ENCODE measurements at regions not wholly inside any gene's neighbourhood (a gene's known extent, or its start where the extent isn't known, plus 50 kb on each side); places are given as distances from the start of the nearest gene placed in this dataset.

GRCh38 chr20:20897922-20898321, 185.5 kb upstream of the RALGAPA2 start:
- Histone ChIP-seq H3K4me3 (ENCODE audit: low read length) (no peak overlapping the region), H3K27me3 (ENCODE audit: insufficient read depth, low read length) (no peaks in the 10 kb centered on the region), H3K9ac (ENCODE audit: low read depth, low read length) (no peak overlapping the region)

GRCh38 chr20:20897145-20897544, 184.7 kb upstream of the RALGAPA2 start:
- H3K9ac ChIP-seq (ENCODE audit: low read depth, low read length): no peak overlapping the region
- no peaks in the 10 kb centered on the region for H3K36me3 ChIP-seq (ENCODE audit: insufficient read depth, low read length)
- no peak overlapping the region for H3K27ac ChIP-seq (ENCODE audit: low read depth, low read length)
- H3K27me3 ChIP-seq (ENCODE audit: insufficient read depth, low read length): no peaks in the 10 kb centered on the region
- peaks cover 29% of the 10 kb centered on the region for H3K4me1 ChIP-seq (ENCODE audit: insufficient read depth, low read length)
- 0 out of 2 replicates have a peak, but pooled peaks cover 3% of the 10 kb centered on the region for H3K9me3 ChIP-seq (ENCODE audit: insufficient read depth, low read depth, low read length)
- H3K4me3 ChIP-seq (ENCODE audit: low read length): no peak overlapping the region

More at GRCh38 chr20:20897922-20898321, 185.5 kb upstream of the RALGAPA2 start:
- Histone ChIP-seq H3K4me1 (ENCODE audit: insufficient read depth, low read length) (peaks cover 22% of the 10 kb centered on the region), H3K36me3 (ENCODE audit: insufficient read depth, low read length) (no peaks in the 10 kb centered on the region), H3K9me3 (ENCODE audit: insufficient read depth, low read depth, low read length) (0 out of 2 replicates have a peak, but pooled peaks cover 3% of the 10 kb centered on the region), H3K27ac (ENCODE audit: low read depth, low read length) (no peak overlapping the region)
- WGBS: 23% methylated on average over 4 of the region's 4 CpGs

DNA sequence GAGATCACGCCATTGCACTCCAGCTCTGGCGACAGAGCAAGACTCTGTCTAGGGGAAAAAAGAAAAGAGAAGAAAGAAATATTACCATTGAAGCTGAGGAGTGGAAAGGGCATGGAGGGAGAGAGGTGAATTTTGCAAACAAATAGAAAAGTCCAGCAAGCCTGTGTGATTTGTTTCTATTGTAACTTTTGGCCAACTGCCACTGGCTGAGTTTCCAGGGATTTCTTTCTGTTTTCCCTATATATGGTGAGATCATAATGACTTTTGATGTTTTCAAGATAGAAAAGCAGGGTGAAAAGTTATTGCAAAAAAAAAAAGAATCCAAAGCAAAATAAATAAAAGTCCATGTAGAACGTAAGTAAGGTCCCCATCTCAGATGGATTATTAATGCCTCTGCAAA, 184.2 kb upstream of the RALGAPA2 start:
- H3K36me3 ChIP-seq (ENCODE audit: insufficient read depth, low read length): no peaks in the 10 kb centered on the region
- H3K27me3 ChIP-seq (ENCODE audit: insufficient read depth, low read length): peaks cover 3% of the 10 kb centered on the region; the same call in 1 of the 2 replicates
- no peak overlapping the region for H3K4me3 ChIP-seq (ENCODE audit: low read length)
- 94% methylated on average over 3 of the region's 3 CpGs for WGBS
- H3K4me1 ChIP-seq (ENCODE audit: insufficient read depth, low read length): peaks cover 34% of the 10 kb centered on the region
- H3K9me3 ChIP-seq (ENCODE audit: insufficient read depth, low read depth, low read length): 0 out of 2 replicates have a peak, but pooled peaks cover 2% of the 10 kb centered on the region
- no peak overlapping the region for H3K27ac ChIP-seq (ENCODE audit: low read depth, low read length)
- H3K9ac ChIP-seq (ENCODE audit: low read depth, low read length): no peak overlapping the region

- no peaks in the 10 kb centered on the region for H3K36me3 ChIP-seq (ENCODE audit: insufficient read depth, low read length)
- peaks cover 10% of the 10 kb centered on the region; the same call in 1 of the 2 replicates for H3K27me3 ChIP-seq (ENCODE audit: insufficient read depth, low read length)
- peaks cover 37% of the 10 kb centered on the region for H3K4me1 ChIP-seq (ENCODE audit: insufficient read depth, low read length)
- no peak overlapping the region for H3K9ac ChIP-seq (ENCODE audit: low read depth, low read length)
- no peak overlapping the region for H3K4me3 ChIP-seq (ENCODE audit: low read length)
- 92% methylated on average over 12 of the region's 12 CpGs for WGBS
- no peaks in the 10 kb centered on the region for H3K9me3 ChIP-seq (ENCODE audit: insufficient read depth, low read depth, low read length)
- H3K27ac ChIP-seq (ENCODE audit: low read depth, low read length): no peak overlapping the region
Measured at GRCh38 chr20:20895537-20895936, 183.1 kb upstream of the RALGAPA2 start.

- Histone ChIP-seq H3K27me3 (ENCODE audit: insufficient read depth, low read length) (peaks cover 12% of the 10 kb centered on the region; the same call in 1 of the 2 replicates), H3K4me1 (ENCODE audit: insufficient read depth, low read length) (peaks cover 37% of the 10 kb centered on the region), H3K36me3 (ENCODE audit: insufficient read depth, low read length) (no peaks in the 10 kb centered on the region), H3K27ac (ENCODE audit: low read depth, low read length) (no peak overlapping the region), H3K4me3 (ENCODE audit: low read length) (no peak overlapping the region), H3K9me3 (ENCODE audit: insufficient read depth, low read depth, low read length) (no peaks in the 10 kb centered on the region), H3K9ac (ENCODE audit: low read depth, low read length) (no peak overlapping the region)
- 88% methylated on average over 13 of the region's 13 CpGs for WGBS
Measured at GRCh38 chr20:20894753-20895152, 182.3 kb upstream of the RALGAPA2 start.

DNA sequence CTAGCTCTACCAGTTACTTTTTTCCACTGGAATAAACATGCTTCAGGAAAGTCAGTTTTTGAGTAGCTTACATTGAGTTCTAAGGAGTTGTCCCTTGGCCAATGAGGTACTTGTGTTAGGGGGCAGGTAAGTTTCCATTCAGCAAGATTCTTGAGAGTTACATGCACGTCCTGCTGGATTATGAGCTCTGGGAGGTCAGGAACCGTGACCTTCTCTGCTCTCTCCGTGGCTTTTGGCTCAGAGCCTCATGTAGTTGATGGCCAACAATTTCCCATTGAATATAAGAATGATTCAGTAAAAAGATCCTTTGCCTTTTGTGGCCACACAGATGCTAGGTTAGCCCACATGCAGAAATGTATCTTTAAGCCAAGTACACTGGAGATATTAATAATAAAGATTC, 181.8 kb upstream of the RALGAPA2 start:
- Histone ChIP-seq H3K4me1 (ENCODE audit: insufficient read depth, low read length) (peaks cover 37% of the 10 kb centered on the region), H3K9me3 (ENCODE audit: insufficient read depth, low read depth, low read length) (no peaks in the 10 kb centered on the region), H3K36me3 (ENCODE audit: insufficient read depth, low read length) (no peaks in the 10 kb centered on the region), H3K27ac (ENCODE audit: low read depth, low read length) (no peak overlapping the region), H3K4me3 (ENCODE audit: low read length) (no peak overlapping the region), H3K27me3 (ENCODE audit: insufficient read depth, low read length) (peaks cover 16% of the 10 kb centered on the region; the same call in 1 of the 2 replicates), H3K9ac (ENCODE audit: low read depth, low read length) (no peak overlapping the region)
- WGBS: 86% methylated on average over 3 of the region's 3 CpGs

DNA sequence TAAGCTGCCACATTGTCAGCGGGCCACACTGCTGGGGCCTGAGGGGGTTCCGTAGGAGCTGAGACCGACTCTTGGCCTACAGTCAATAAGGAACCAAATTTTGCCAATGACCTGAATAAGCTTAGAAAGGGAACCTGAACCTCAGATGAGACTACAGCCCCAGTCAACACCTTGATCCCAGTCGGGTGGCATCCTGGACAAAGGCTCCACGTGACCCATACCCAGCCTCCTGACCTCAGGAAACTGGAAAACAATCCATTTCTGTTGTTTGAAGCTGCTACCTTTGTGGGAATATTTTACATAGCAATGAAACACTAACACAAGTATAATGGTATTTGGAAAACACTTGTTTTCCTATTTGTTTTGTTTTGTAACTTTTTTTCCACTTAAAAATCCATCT, 179.9 kb upstream of the RALGAPA2 start:
- Histone ChIP-seq H3K4me1 (ENCODE audit: insufficient read depth, low read length) (peaks cover 40% of the 10 kb centered on the region), H3K9ac (ENCODE audit: low read depth, low read length) (no peak overlapping the region), H3K27me3 (ENCODE audit: insufficient read depth, low read length) (peaks cover 29% of the 10 kb centered on the region; the same call in 1 of the 2 replicates), H3K4me3 (ENCODE audit: low read length) (no peak overlapping the region), H3K27ac (ENCODE audit: low read depth, low read length) (no peak overlapping the region), H3K9me3 (ENCODE audit: insufficient read depth, low read depth, low read length) (no peaks in the 10 kb centered on the region), H3K36me3 (ENCODE audit: insufficient read depth, low read length) (no peaks in the 10 kb centered on the region)
- 81% methylated on average over 5 of the region's 5 CpGs for WGBS

DNA sequence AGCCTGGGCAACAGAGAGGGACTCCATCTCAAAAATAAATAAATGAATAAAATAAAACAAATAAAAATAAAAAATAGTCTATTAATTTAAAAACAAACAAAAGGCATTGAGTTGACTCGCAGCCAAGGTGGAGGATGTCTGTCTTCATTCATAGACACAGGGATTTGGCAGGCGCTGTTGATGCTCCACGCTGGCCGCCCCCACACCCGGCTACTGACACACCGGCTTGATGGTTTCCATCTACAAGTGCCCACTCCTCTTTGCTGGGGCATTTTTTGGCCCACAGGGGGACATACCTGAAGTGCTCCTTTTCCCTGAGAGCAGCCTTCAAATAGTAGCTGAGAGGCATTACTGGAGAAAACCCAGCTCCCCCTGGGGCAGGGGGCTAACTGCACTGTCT, 178.3 kb upstream of the RALGAPA2 start:
- 92% methylated on average over 6 of the region's 6 CpGs for WGBS
- Histone ChIP-seq H3K36me3 (ENCODE audit: insufficient read depth, low read length) (no peaks in the 10 kb centered on the region), H3K4me3 (ENCODE audit: low read length) (no peak overlapping the region), H3K9me3 (ENCODE audit: insufficient read depth, low read depth, low read length) (no peaks in the 10 kb centered on the region), H3K27ac (ENCODE audit: low read depth, low read length) (no peak overlapping the region), H3K27me3 (ENCODE audit: insufficient read depth, low read length) (peaks cover 43% of the 10 kb centered on the region; the same call in 1 of the 2 replicates), H3K4me1 (ENCODE audit: insufficient read depth, low read length) (peaks cover 38% of the 10 kb centered on the region), H3K9ac (ENCODE audit: low read depth, low read length) (no peak overlapping the region)

GRCh38 chr20:20888936-20889335, 176.5 kb upstream of the RALGAPA2 start:
- H3K4me1 ChIP-seq (ENCODE audit: insufficient read depth, low read length): peaks cover 38% of the 10 kb centered on the region
- no peaks in the 10 kb centered on the region for H3K36me3 ChIP-seq (ENCODE audit: insufficient read depth, low read length)
- H3K27ac ChIP-seq (ENCODE audit: low read depth, low read length): no peak overlapping the region
- H3K9me3 ChIP-seq (ENCODE audit: insufficient read depth, low read depth, low read length): no peaks in the 10 kb centered on the region
- H3K4me3 ChIP-seq (ENCODE audit: low read length): no peak overlapping the region
- 74% methylated on average over 8 of the region's 8 CpGs for whole genome bisulfite sequencing
- no peak overlapping the region for H3K9ac ChIP-seq (ENCODE audit: low read depth, low read length)
- H3K27me3 ChIP-seq (ENCODE audit: insufficient read depth, low read length): peaks cover 60% of the 10 kb centered on the region

DNA sequence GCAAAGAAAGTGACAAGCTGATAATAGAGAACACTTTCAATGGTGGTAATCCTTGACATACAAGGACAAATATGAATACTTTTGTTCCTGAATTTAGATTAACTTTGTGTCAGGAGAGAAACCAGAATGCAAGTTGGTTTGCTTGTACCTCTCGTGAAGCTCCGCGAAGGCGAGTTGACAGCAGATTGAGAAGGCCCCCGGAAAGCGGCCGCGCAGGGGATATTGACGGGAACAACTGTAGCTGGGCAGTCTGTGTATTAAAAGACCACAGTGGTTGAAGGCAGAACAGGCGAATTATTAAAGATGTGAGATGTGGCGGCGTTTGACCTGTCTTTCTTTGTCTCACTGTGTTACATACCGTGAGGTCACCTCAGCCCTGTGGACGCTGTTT, 175.8 kb upstream of the RALGAPA2 start:
- H3K27ac ChIP-seq (ENCODE audit: low read depth, low read length): peak overlapping the region; percentile 66; the same call in 1 of the 2 replicates
- H3K4me1 ChIP-seq (ENCODE audit: insufficient read depth, low read length): peaks cover 35% of the 10 kb centered on the region
- no peak overlapping the region for H3K4me3 ChIP-seq (ENCODE audit: low read length)
- 65% methylated on average over 14 of the region's 14 CpGs for WGBS
- no peaks in the 10 kb centered on the region for H3K9me3 ChIP-seq (ENCODE audit: insufficient read depth, low read depth, low read length)
- H3K9ac ChIP-seq (ENCODE audit: low read depth, low read length): no peak overlapping the region
- H3K27me3 ChIP-seq (ENCODE audit: insufficient read depth, low read length): peaks cover 66% of the 10 kb centered on the region
- H3K36me3 ChIP-seq (ENCODE audit: insufficient read depth, low read length): no peaks in the 10 kb centered on the region

- peaks cover 30% of the 10 kb centered on the region for H3K4me1 ChIP-seq (ENCODE audit: insufficient read depth, low read length)
- peaks cover 70% of the 10 kb centered on the region for H3K27me3 ChIP-seq (ENCODE audit: insufficient read depth, low read length)
- WGBS: 36% methylated on average over 19 of the region's 19 CpGs
- H3K27ac ChIP-seq (ENCODE audit: low read depth, low read length): peak overlapping the region; percentile 66; the same call in 1 of the 2 replicates
- no peaks in the 10 kb centered on the region for H3K9me3 ChIP-seq (ENCODE audit: insufficient read depth, low read depth, low read length)
- no peak overlapping the region for H3K9ac ChIP-seq (ENCODE audit: low read depth, low read length)
- H3K4me3 ChIP-seq (ENCODE audit: low read length): no peak overlapping the region
- H3K36me3 ChIP-seq (ENCODE audit: insufficient read depth, low read length): no peaks in the 10 kb centered on the region
Measured at GRCh38 chr20:20887593-20888265, 175.3 kb upstream of the RALGAPA2 start.
